Cardiac muscle cell (in vitro differentiated cells and primary cell): ENCODE measurements at regions not wholly inside any gene's neighbourhood (a gene's known extent, or its start where the extent isn't known, plus 50 kb on each side); places are given as distances from the start of the nearest gene placed in this dataset.

ENCODE experiments used
- DNase-seq, 2 donors: peaks; one replicate each; pipeline versions ENCODE4 v3.0.0 to v3.0.0-alpha.2; 2010 to 2017; ENCODE audit warnings: low read depth in 1 of 2, low spot score in 1 of 2
- H3K27ac ChIP-seq: fragments of 200-600 bp; sonication (generic); 2 replicates; pipeline ENCODE4 v1.5.1; 2016
- H3K27me3 ChIP-seq: fragments of 200-600 bp; sonication (generic); 2 replicates; pipeline ENCODE4 v1.6.0; 2016; ENCODE audit warnings: control low read depth
- H3K36me3 ChIP-seq: fragments of 200-600 bp; sonication (generic); 2 replicates; pipeline ENCODE4 v1.5.1; 2016; ENCODE audit warnings: control low read depth
- H3K4me1 ChIP-seq: fragments of 200-600 bp; sonication (generic); 2 replicates; pipeline ENCODE4 v1.8.1; 2017; ENCODE audit warnings: low read depth, mild to moderate bottlenecking, mixed run types
- H3K4me3 ChIP-seq: fragments of 200-600 bp; sonication (generic); 2 replicates; pipeline ENCODE4 v1.5.1; 2016; ENCODE audit warnings: mild to moderate bottlenecking
- H3K9me3 ChIP-seq: fragments of 200-600 bp; sonication (generic); 2 replicates; pipeline ENCODE4 v1.5.1; 2017; ENCODE audit warnings: low read depth, mild to moderate bottlenecking, control low read depth
- TF ChIP-seq, protein P1 (sequence below): IDR thresholded peaks from 2 replicates; pipeline ENCODE4 v1.5.1; 2012; ENCODE audit warnings: low read depth, mild to moderate bottlenecking, low read length

DNA sequence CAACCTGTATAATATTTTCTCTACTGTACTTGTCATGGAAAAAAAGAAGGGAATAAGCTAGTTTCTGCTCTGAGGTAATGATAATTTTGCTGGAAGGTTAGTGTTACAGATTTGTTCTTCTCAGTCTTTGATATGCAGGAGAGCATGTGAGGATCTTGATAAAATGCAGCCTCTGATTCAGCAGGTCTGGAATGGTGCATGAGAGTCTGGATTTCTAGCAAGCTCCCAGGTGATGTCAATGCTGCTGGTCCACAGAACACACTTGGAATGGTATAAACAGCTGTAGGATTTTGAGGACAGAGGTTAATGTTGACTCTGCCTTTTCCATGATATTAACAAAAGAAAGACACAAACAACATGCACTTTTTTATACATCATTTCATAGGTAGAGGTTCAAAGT is 173.6 kb downstream of the NDFIP2 start:
- Histone ChIP-seq H3K27ac (peak overlapping the region; percentile 76), H3K9me3 (no peaks in the 10 kb centered on the region), H3K4me1 (peaks cover 65% of the 10 kb centered on the region), H3K4me3 (no peak overlapping the region), H3K36me3 (no peaks in the 10 kb centered on the region), H3K27me3 (no peaks in the 10 kb centered on the region)
- no peak for DNase-seq
- TF ChIP-seq, protein P1, sequence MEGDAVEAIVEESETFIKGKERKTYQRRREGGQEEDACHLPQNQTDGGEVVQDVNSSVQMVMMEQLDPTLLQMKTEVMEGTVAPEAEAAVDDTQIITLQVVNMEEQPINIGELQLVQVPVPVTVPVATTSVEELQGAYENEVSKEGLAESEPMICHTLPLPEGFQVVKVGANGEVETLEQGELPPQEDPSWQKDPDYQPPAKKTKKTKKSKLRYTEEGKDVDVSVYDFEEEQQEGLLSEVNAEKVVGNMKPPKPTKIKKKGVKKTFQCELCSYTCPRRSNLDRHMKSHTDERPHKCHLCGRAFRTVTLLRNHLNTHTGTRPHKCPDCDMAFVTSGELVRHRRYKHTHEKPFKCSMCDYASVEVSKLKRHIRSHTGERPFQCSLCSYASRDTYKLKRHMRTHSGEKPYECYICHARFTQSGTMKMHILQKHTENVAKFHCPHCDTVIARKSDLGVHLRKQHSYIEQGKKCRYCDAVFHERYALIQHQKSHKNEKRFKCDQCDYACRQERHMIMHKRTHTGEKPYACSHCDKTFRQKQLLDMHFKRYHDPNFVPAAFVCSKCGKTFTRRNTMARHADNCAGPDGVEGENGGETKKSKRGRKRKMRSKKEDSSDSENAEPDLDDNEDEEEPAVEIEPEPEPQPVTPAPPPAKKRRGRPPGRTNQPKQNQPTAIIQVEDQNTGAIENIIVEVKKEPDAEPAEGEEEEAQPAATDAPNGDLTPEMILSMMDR: no peak

DNA sequence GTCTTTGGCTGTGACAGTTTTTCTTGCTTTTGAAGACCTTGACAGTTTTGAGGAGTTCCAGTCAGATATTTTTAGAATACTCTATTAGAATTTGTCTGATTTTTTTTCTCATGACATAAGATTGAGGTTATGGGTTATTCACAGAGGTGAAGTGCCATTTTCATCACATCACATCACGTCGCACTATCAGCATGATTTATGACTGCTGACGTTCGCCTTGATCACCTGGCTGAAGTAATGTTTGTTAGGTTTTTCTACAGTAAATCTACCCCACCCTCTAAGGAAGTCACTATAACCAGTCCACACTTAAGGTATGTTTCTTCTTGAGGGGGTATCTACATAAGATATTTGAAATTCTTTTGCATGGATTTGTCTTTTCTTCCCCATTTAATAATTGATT is 169.7 kb downstream of the NDFIP2 start:
- Histone ChIP-seq H3K36me3 (no peaks in the 10 kb centered on the region), H3K27me3 (no peaks in the 10 kb centered on the region), H3K27ac (no peak overlapping the region), H3K9me3 (no peaks in the 10 kb centered on the region), H3K4me1 (peaks cover 38% of the 10 kb centered on the region), H3K4me3 (no peak overlapping the region)
- TF ChIP-seq, protein P1: no peak
- DNase-seq: no peak

DNA sequence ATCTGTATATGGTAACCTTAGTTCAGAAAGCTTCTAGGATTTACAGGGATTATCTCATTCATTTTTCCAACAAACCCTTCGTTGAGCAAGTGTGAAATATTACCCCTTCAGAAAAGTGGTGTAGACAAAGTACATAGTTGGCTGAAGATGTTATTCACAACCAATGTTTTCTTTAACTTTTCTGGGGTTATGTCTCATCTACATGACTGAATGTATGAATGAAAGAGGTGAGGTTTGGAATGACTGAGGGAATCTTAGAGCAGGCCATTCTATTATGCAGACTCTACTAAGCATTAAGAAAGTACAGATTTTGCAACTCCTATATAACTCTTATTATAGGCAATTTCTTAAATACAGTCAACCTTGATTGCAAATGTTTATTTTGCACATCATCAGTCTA is 167.2 kb downstream of the NDFIP2 start:
- no peaks in the 10 kb centered on the region for H3K9me3 ChIP-seq
- H3K27me3 ChIP-seq: no peaks in the 10 kb centered on the region
- TF ChIP-seq, protein P1: no peak
- H3K4me3 ChIP-seq: no peak overlapping the region
- H3K27ac ChIP-seq: peak overlapping the region; percentile 47
- peaks cover 16% of the 10 kb centered on the region for H3K4me1 ChIP-seq
- H3K36me3 ChIP-seq: no peaks in the 10 kb centered on the region
- no peak for DNase-seq

DNA sequence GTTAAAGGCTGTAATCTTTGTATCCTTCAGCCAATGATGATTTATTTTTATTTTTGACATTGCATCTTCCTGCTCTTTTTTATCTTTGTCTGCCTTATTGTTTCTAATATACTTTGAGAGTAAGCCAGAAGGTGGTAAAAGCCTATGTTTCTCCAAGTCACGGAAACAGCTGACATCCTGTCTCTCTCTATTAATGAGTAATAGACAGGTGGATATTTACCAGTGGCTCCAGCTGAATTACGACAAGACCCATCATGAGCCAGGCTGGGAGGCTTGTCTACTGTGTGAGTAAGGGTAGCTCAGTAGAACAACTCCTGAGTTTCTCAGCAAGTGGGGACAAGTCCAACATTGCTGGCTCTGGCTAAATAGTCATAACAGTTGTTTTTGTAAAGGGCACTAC is 166.6 kb downstream of the NDFIP2 start:
- H3K9me3 ChIP-seq: no peaks in the 10 kb centered on the region

DNA sequence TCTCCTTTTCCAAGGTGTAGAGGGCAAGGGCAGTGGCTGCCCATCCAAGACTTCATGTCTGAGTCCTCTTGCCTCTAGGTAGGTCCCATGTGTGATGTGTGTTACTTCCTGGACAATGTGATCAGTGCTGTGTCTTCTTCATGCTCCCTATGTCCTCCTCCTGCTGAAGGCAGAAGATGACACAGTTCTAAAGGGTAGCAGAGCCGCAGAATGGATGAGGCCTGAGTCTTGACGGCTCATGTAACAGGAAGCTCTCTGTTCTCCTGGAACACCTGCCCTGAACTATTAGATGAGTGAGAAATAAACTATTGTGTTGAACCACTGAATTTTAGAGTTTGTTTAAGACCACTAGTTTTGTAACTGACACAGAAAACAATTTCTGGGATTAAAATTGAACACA is 165.9 kb downstream of the NDFIP2 start:
- no peak for DNase-seq
- Histone ChIP-seq H3K4me3 (no peak overlapping the region), H3K36me3 (no peaks in the 10 kb centered on the region), H3K27me3 (no peaks in the 10 kb centered on the region), H3K4me1 (peaks cover 16% of the 10 kb centered on the region), H3K9me3 (no peaks in the 10 kb centered on the region), H3K27ac (no peak overlapping the region)
- TF ChIP-seq, protein P1: no peak

More for the DNA sequence above, 166.6 kb downstream of the NDFIP2 start:
- H3K27ac ChIP-seq: peak overlapping the region; percentile 47
- TF ChIP-seq, protein P1: no peak
- peaks cover 16% of the 10 kb centered on the region for H3K4me1 ChIP-seq
- H3K36me3 ChIP-seq: no peaks in the 10 kb centered on the region
- no peak for DNase-seq
- no peak overlapping the region for H3K4me3 ChIP-seq
- no peaks in the 10 kb centered on the region for H3K27me3 ChIP-seq

DNA sequence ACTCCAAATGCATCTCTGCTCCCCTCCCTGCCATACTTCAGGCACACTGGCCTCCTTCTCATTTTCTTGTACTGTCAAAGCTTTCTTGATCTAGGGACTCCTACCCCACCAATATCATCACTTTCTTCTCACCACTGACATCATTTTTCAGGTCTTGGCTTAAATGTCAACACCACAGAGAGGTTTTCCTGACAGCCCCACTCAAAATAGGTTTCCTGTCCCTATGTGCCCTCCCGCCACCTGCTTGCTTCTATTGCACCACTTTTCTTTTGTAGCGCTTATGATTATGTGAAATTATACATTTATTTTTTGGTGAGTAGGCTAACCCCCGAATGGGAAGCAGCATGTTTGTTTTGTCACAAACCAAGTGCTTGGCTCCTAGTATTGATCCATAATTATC is 164.6 kb downstream of the NDFIP2 start:
- H3K36me3 ChIP-seq: no peaks in the 10 kb centered on the region
- peaks cover 9% of the 10 kb centered on the region for H3K4me1 ChIP-seq
- H3K27me3 ChIP-seq: no peaks in the 10 kb centered on the region
- DNase-seq: no peak
- no peaks in the 10 kb centered on the region for H3K9me3 ChIP-seq
- TF ChIP-seq, protein P1: no peak
- peak overlapping the region; percentile 36 for H3K27ac ChIP-seq
- H3K4me3 ChIP-seq: no peak overlapping the region
